ENCODE measurements at regions not wholly inside any gene's neighbourhood (a gene's known extent, or its start where the extent isn't known, plus 50 kb on each side); places are given as distances from the start of the nearest gene placed in this dataset.

GRCh38 chr10:2263561-2263960 is 526.2 kb upstream of the ADARB2 start:
- Mint-ChIP-seq H3K4me3 (no peak overlapping the region), H3K9me3 (peaks cover 14% of the 10 kb centered on the region), H3K27ac (no peak overlapping the region), H3K27me3 (ENCODE audit: low read depth) (peaks cover 3% of the 10 kb centered on the region), H3K4me1 (no peaks in the 10 kb centered on the region), H3K36me3 (peaks cover 5% of the 10 kb centered on the region; the same call in 1 of the 2 replicates)
- CTCF ChIA-PET, result no interaction called here
- TF ChIP-seq KAT7 (CRISPR knock-in tag; IDR thresholded peaks at IDR 0.05; ENCODE audit: borderline replicate concordance) (no peak), STAT6 (CRISPR knock-in tag; conservative IDR thresholded peaks at IDR 0.05; ENCODE audit: low read depth) (no peak), GTF2I (CRISPR knock-in tag; conservative IDR thresholded peaks at IDR 0.05) (no peak), ZNF532 (CRISPR knock-in tag; IDR thresholded peaks at IDR 0.05; ENCODE audit: borderline replicate concordance) (no peak), ETV6 (CRISPR knock-in tag; IDR thresholded peaks at IDR 0.05) (no peak), ZNF396 (CRISPR knock-in tag; IDR thresholded peaks at IDR 0.05; ENCODE audit: borderline replicate concordance) (no peak), FOXP1 (CRISPR knock-in tag; IDR thresholded peaks at IDR 0.05; ENCODE audit: borderline replicate concordance) (no peak), NFE2L1 (CRISPR knock-in tag; IDR thresholded peaks at IDR 0.05) (no peak), USF1 (CRISPR knock-in tag; IDR thresholded peaks at IDR 0.05) (no peak), TCF7 (CRISPR knock-in tag; IDR thresholded peaks at IDR 0.05; ENCODE audit: low read depth) (no peak), MXD4 (CRISPR knock-in tag; IDR thresholded peaks at IDR 0.05; ENCODE audit: borderline replicate concordance) (no peak)
- no peak for ATAC-seq
- DNase-seq (ENCODE audit: low spot score), result no peak
- POLR2A ChIA-PET, result no interaction called here

- H3K27ac Mint-ChIP-seq, result no peak overlapping the region
- TF ChIP-seq ZBTB21 (CRISPR knock-in tag; IDR thresholded peaks at IDR 0.05; ENCODE audit: borderline replicate concordance), result no peak
- TF ChIP-seq CBFB (CRISPR knock-in tag; IDR thresholded peaks at IDR 0.05; ENCODE audit: low read depth), result no peak
- DNase-seq (ENCODE audit: low spot score) (no peak), ATAC-seq (no peak)
- H3K4me3 Mint-ChIP-seq, result no peak overlapping the region
- peaks cover 14% of the 10 kb centered on the region for H3K9me3 Mint-ChIP-seq
- ChIA-PET CTCF (no interaction called here), POLR2A (no interaction called here)
- no peaks in the 10 kb centered on the region for H3K27me3 Mint-ChIP-seq (ENCODE audit: low read depth)
- peaks cover 5% of the 10 kb centered on the region; the same call in 1 of the 2 replicates for H3K36me3 Mint-ChIP-seq
- no peaks in the 10 kb centered on the region for H3K4me1 Mint-ChIP-seq
Measured at GRCh38 chr10:2262878-2263277, 525.6 kb upstream of the ADARB2 start.

- Mint-ChIP-seq H3K36me3 (peaks cover 5% of the 10 kb centered on the region; the same call in 1 of the 2 replicates), H3K27ac (no peak overlapping the region)
- TF ChIP-seq ZNF121 (CRISPR knock-in tag; IDR thresholded peaks at IDR 0.05), result no peak
- TF ChIP-seq SOX15 (CRISPR knock-in tag; IDR thresholded peaks at IDR 0.05), result no peak
- no peak for TF ChIP-seq EMX1 (CRISPR knock-in tag; IDR thresholded peaks at IDR 0.05)
- no peak for TF ChIP-seq CTCF (IDR thresholded peaks at IDR 0.05)
- TF ChIP-seq CREB1 (CRISPR knock-in tag; IDR thresholded peaks at IDR 0.05), result no peak
- no peak for TF ChIP-seq KAT7 (CRISPR knock-in tag; IDR thresholded peaks at IDR 0.05; ENCODE audit: borderline replicate concordance)
- TF ChIP-seq ZBTB43 (CRISPR knock-in tag; IDR thresholded peaks at IDR 0.05), result no peak
- no peak for TF ChIP-seq CREM (CRISPR knock-in tag; IDR thresholded peaks at IDR 0.05)
- TF ChIP-seq CBFB (CRISPR knock-in tag; IDR thresholded peaks at IDR 0.05; ENCODE audit: low read depth), result no peak
- TF ChIP-seq E2F1 (CRISPR knock-in tag; IDR thresholded peaks at IDR 0.05), result no peak
Measured at GRCh38 chr10:2262333-2262732, 525.0 kb upstream of the ADARB2 start.

More at GRCh38 chr10:2262333-2262732, 525.0 kb upstream of the ADARB2 start:
- Mint-ChIP-seq H3K4me1 (no peaks in the 10 kb centered on the region), H3K9me3 (peaks cover 14% of the 10 kb centered on the region), H3K4me3 (no peak overlapping the region), H3K27me3 (ENCODE audit: low read depth) (no peaks in the 10 kb centered on the region)
- DNase-seq (ENCODE audit: low spot score), result no peak
- ChIA-PET POLR2A (no interaction called here), CTCF (no interaction called here)
- no peak for ATAC-seq
